HCT116 (cell line): ENCODE measurements at regions not wholly inside any gene's neighbourhood (a gene's known extent, or its start where the extent isn't known, plus 50 kb on each side); places are given as distances from the start of the nearest gene placed in this dataset.

Source experiments
- EZH2 ChIP-seq: fragments of 200-600 bp; sonication (generic); IDR thresholded peaks from 2 replicates; pipeline ENCODE4 v1.6.1; 2017; ENCODE audit warnings: antibody characterized with exemption, mixed run types
- POLR2AphosphoS5 ChIP-seq: IDR thresholded peaks from 2 replicates; pipeline ENCODE4 v1.6.1; 2011; ENCODE audit warnings: mild to moderate bottlenecking, low read depth, low read length, moderate library complexity
- RAD21 ChIP-seq: IDR thresholded peaks from 2 replicates; pipeline ENCODE4 v1.6.1; 2012; ENCODE audit warnings: low read depth, mild to moderate bottlenecking
- SIN3A ChIP-seq: IDR thresholded peaks from 2 replicates; pipeline ENCODE4 v1.6.1; 2012; ENCODE audit warnings: low read depth
- SP1 ChIP-seq: IDR thresholded peaks from 2 replicates; pipeline ENCODE4 v1.6.1; 2012; ENCODE audit warnings: low read depth
- TF ChIP-seq, protein P1 (sequence below), 3 experiments: fragments of 200-600 bp in 1 of 3; sonication (generic) in 1 of 3; IDR thresholded peaks in 2 of 3; conservative IDR thresholded peaks in 1 of 3; 2 replicates each; pipeline ENCODE4 v1.5.1; 2012 to 2017; ENCODE audit warnings: low read depth in 2 of 3, low read length in 2 of 3, antibody characterized with exemption in 1 of 3, borderline replicate concordance in 1 of 3, control low read depth in 1 of 3, mild to moderate bottlenecking in 1 of 3, mixed read lengths in 1 of 3, mixed run types in 1 of 3, moderate library complexity in 1 of 3; ENCODE audit not compliant: insufficient read depth in 1 of 3
- TF ChIP-seq, protein P2 (sequence below): IDR thresholded peaks from 2 replicates; pipeline ENCODE4 v1.6.1; 2012

DNA sequence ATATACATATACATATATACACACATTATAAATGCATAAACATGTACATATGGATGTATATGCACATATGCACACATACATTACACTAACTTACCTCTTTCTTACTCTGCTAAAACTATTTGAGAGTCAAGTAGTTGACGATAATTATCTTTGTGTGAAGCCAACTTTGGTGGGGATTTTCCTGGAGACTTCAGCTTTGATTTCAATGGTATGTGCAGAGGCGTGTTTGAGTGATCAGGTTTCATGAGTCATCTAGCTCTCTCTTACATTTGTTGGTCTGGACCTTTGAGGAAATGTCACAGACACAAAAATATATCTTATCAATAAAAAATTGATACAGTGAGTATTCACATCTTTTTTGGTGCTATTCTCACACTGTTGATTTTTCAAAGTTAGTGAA, 769.1 kb upstream of the LUZP2 start:
- TF ChIP-seq POLR2AphosphoS5 (no peak), EZH2 (no peak), SIN3A (no peak), SP1 (no peak), RAD21 (no peak)
- TF ChIP-seq, protein P1, sequence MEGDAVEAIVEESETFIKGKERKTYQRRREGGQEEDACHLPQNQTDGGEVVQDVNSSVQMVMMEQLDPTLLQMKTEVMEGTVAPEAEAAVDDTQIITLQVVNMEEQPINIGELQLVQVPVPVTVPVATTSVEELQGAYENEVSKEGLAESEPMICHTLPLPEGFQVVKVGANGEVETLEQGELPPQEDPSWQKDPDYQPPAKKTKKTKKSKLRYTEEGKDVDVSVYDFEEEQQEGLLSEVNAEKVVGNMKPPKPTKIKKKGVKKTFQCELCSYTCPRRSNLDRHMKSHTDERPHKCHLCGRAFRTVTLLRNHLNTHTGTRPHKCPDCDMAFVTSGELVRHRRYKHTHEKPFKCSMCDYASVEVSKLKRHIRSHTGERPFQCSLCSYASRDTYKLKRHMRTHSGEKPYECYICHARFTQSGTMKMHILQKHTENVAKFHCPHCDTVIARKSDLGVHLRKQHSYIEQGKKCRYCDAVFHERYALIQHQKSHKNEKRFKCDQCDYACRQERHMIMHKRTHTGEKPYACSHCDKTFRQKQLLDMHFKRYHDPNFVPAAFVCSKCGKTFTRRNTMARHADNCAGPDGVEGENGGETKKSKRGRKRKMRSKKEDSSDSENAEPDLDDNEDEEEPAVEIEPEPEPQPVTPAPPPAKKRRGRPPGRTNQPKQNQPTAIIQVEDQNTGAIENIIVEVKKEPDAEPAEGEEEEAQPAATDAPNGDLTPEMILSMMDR (IDR thresholded peaks at IDR 0.05 in 2 of 3, conservative IDR thresholded peaks at IDR 0.05 in 1 of 3; ENCODE audit: borderline replicate concordance in 1 of 3, insufficient read depth in 1 of 3, low read depth in 2 of 3, low read length in 2 of 3), result no peak
- TF ChIP-seq, protein P2, sequence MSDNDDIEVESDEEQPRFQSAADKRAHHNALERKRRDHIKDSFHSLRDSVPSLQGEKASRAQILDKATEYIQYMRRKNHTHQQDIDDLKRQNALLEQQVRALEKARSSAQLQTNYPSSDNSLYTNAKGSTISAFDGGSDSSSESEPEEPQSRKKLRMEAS, result no peak
